Activated CD4-positive, CD25-positive, alpha-beta regulatory T cell treated with anti-CD3 and anti-CD28 coated beads, Interleukin-2, amount 50 U/mL, for 72 hours (primary cell): ENCODE measurements at regions not wholly inside any gene's neighbourhood (a gene's known extent, or its start where the extent isn't known, plus 50 kb on each side); places are given as distances from the start of the nearest gene placed in this dataset.

Source experiments
- DNase-seq: peaks from one replicate; pipeline ENCODE4 v3.0.0; 2021

DNA sequence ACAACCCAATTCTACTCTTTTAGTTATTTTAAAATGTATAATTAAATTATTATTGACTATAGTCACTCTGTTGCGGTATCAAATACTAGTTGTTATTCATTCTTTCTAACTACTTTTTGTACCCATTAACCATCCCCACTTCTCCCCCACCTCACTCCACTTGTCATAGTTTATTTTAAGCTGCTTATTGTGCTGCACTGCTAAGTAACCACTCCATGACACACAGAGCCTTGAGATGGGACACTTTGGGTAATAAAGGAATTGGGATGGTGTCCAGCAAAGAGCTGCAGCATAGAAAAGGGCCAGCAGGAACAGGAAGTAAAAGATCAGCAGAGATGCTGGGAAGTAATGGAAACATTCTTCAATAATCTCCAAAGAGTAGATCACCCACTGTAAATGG lies 123.0 kb downstream of the RPS29 start:
- no peak for DNase-seq

DNA sequence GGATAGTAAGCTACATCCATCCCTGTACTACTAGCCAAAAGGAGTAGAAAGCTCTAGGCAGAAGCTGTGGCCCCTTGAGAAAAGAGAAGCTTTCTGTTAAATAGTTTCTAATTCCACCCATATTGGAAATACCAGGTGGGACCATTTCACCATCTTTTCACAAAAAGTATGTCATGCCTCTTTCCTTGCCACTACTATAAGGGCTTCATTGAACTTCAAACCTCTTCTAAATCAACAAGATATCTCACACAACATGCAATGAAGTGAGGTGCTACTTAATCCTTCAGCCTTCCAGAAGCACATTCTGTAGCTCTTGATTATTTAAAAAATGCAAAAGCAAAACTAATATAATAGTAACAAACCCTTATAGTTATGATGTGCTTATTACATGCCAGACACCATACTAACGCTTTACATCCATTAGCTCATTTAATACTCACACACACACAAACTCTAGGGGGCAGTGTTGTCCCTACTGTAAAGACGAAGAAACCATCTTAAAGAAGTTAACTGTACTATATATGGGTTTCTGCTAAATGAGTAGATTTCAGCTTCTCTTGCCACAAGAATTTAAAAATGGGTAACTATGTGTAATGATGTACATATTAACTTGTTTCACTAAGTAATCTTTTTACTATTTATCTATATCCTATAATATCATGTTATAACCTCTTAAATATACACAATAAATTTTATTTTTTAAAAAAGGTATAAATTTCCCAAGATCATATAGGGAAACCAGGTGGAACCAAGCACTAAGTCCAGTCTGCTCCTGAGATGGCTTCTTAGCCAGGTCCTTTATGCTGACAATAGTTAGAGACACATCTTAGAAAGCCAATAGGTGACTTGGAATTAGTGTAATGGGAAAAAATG lies 124.4 kb downstream of the RPS29 start:
- peak; percentile 33 for DNase-seq

GRCh38 chr14:49460662-49461061 lies 125.5 kb downstream of the RPS29 start:
- no peak for DNase-seq

DNA sequence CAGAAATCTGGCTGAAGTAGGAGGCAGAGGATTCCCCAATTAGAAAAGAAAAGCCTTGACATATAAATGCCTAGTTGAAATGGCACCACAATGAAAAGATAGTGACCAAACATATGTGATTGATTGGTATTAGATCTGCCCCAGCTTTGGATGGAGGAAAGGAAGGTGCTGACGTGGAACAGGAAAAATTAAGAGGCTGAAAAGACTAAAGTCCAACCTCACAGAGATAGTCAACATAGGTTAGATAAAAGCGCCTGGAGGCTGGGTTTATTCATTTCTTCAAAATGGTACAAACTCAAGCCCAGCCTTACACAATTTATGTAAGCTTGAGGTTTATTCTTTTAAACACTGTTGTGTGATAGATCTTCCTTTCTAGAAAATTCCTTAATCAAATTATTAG lies 129.6 kb downstream of the RPS29 start:
- no peak for DNase-seq

GRCh38 chr14:49451938-49452337 lies 134.2 kb downstream of the RPS29 start:
- DNase-seq, result no peak

GRCh38 chr14:49449749-49450148 lies 136.4 kb downstream of the RPS29 start:
- no peak for DNase-seq

- no peak for DNase-seq
Observed at GRCh38 chr14:49447540-49448107, 138.6 kb downstream of the RPS29 start.

DNA sequence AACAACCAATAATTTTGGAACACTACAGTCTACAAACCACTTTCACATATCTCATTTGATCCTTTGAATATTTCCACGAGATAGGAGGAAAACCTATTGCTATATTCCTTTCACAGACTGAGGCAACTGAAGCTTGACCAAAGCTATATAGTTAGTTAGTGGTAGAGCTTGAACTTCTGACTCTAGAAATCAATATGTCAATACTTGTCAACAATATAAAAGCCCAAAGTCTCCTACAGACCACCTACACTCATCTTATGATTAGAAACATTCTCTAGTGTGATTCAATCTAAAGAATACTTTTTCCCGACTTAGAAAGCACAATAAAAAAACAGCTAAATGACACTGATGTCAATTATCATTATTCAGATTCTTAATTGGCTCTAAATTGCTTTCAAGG lies 139.4 kb downstream of the RPS29 start:
- no peak for DNase-seq

DNA sequence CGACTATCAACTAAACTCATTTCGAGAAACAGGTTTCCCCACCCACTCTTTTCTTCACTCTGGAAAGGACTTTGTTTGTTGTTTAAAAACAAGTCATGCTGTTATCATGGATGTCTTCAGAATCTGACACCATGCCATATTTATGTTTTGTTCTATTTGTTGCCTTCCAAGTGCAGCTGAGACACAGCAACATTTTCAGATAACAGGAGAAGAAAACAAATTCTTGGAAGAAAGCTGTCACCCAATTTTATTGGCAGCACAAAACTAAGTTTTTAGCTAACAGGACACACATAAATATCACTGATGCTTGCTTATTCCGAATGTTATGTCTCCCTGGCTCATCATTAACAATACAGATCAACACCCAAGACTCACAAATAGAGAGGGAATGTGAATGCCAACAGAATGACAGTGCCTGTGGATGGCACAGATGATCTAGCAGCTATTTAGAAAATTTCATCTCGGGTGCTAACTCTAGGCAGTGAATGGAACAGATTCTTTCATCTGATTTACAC lies 147.9 kb downstream of the RPS29 start:
- DNase-seq, result no peak

DNA sequence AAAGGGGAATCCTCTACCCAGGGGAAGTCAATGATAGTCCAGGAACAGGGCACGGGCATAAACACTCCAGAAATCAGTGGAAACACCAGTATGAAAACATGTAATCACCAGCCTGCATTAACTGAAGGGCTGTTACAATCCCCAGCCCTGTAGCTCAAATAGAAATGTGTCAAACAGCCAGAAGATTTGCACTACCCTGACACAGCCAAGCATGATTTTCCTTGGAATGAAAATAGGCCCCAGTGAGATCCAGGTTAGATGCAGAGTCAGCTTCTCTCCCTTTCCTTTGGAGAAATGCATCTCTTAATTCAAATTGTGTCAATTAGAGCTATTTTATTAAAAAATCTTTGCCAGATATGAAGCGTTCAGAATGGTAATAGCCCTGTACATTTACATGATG lies 158.1 kb downstream of the RPS29 start:
- DNase-seq, result no peak

GRCh38 chr14:49427117-49427516 lies 159.1 kb downstream of the RPS29 start:
- no peak for DNase-seq

DNA sequence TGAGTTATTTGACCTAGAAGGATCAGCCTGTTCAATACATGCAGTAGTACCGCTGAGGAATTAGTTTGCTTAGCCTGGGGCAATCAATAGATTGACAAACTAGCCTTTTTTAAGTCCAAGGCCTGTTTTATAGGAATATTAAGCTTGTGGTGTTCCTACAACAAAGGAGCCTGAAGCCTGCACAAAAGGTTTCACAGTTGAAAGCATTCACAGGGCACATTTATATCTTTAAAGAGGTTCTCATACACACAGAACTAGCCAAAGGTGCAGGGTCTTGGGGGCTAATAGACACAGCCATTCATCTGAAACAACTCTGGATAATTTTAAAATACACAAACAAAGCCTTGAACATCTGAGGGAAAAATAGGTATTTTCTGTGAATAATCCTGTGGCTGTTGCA lies 160.3 kb downstream of the RPS29 start:
- DNase-seq, result no peak

GRCh38 chr14:49424436-49425331 lies 161.5 kb downstream of the RPS29 start:
- no peak for DNase-seq

DNA sequence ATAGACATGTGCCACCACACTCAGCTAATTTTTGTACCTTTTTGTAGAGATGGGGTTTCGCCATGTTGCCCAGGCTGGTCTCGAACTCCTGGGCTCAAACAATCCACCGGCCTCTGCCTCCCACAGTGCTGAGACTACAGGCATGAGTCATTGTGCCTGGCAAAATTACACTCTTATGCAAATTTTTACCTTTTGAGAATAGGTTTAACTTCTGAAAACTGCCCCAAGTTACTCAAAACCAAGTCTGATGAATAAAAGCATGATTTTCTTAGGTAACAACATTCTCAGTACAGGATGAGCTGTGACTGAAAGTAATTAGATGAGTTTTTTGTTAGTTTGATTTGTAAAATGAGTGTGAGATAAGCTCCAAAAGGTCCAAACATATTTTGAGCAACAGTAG lies 166.0 kb downstream of the RPS29 start:
- DNase-seq, result no peak

DNA sequence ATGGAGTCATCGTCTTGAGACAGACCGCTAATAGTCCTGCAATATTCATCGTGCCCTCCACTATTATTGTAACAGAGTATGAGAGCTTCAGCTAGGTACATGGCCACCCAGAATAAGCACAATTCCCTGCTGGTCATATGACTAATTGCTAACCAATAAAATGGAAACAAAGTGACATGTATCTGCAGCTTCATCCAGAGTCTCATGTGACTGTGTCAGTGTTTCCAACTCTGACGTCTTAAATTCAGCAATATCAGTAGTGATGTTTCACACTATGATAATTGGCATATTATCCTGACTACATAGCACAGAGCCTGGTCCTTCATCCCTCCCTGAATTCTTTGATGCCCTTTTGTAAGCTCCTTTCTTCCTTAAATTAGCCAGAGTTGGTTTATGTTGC lies 167.4 kb downstream of the RPS29 start:
- no peak for DNase-seq

GRCh38 chr14:49417790-49418189 lies 168.4 kb downstream of the RPS29 start:
- DNase-seq, result no peak

- no peak for DNase-seq
Observed at GRCh38 chr14:49408187-49408933, 177.8 kb downstream of the RPS29 start.

- DNase-seq, result no peak
Observed at GRCh38 chr14:49405291-49405690, 180.9 kb downstream of the RPS29 start.

GRCh38 chr14:49401373-49401772 lies 184.8 kb downstream of the RPS29 start:
- DNase-seq, result no peak

DNA sequence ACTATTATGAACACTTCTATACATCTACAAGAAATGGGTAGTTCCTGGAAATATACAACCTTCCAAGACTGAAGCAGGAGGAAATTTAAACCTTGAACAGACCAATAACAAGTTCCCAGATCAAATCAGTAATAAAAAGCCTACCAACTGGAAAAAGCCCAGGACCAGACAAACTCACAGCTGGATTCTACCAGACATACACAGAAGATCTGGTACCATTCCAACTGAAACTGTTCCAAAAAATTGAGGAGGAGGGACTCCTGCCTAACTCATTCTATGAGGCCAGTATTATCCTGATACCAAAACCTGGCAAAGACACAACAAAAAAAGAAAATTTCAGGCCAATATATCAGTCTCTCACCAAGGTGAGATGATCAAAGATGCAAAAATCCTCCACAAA lies 189.4 kb downstream of the RPS29 start:
- no peak for DNase-seq

DNA sequence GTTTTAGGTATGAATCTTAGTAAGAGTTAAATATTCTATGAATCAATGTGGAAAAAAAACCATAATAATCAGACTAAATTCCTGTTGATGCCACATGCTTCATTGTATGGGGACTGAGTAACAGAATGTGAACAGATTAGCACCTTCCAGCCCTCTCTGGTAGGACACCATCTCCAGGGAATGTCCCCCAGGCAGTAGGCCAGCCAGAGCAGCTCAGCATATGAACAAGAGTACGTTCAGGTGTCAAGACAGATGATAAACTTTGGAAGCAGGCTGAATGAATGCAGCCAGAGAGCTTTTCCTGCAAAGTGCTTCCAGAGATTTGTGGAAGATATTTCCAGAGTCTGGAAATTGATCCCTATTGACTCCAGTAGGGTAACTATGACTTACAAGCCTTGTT lies 204.4 kb downstream of the RPS29 start:
- DNase-seq, result no peak

- DNase-seq, result no peak
Observed at GRCh38 chr14:49367696-49368095, 218.5 kb downstream of the RPS29 start.

DNA sequence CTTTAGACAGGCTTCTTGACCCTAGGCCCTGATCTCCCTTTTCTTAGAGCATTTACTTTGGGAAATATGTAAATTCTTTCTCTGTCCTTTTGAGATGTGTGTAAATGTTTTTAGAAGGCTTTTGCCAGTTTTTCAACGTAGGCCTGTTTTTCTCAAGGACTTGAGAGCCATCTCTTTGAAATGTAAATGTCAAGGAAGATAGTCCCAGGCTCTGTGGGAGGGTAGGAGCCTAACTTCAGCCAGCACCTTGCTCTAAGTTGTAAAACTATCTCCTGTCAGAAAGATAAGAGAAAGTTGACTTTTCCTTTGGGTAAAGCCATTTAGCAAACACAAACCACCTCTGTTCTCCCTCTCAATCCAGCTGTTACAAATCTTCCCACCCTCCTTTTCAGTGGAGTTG lies 219.8 kb downstream of the RPS29 start:
- no peak for DNase-seq
